Heart right ventricle (tissue), 16 donors: ENCODE measurements at regions not wholly inside any gene's neighbourhood (a gene's known extent, or its start where the extent isn't known, plus 50 kb on each side); places are given as distances from the start of the nearest gene placed in this dataset.

ENCODE experiments used
- ATAC-seq, 8 donors: fragments of 200-7000 bp; cut with Tn5 transposase; one replicate each; pipeline ENCODE4 v1.9.1; 2020; ENCODE audit warnings: mild to moderate bottlenecking in 8 of 8, moderate library complexity in 8 of 8, moderate number of reproducible peaks in 1 of 8
- DNase-seq, 2 donors: peaks; one replicate each; pipeline ENCODE4 v3.0.0-alpha.2; 2020
- H3K27ac ChIP-seq, 10 donors: fragments of 200-600 bp; sonication (generic) in 2 of 10; one replicate each; pipeline versions ENCODE4 v1.5.0 to v1.8.0; 2020 to 2022; ENCODE audit warnings: mild to moderate bottlenecking in 3 of 10
- H3K27me3 ChIP-seq, 7 donors: fragments of 200-600 bp; one replicate each; pipeline ENCODE4 v1.8.0; 2021 to 2022; ENCODE audit warnings: mild to moderate bottlenecking in 2 of 7
- H3K36me3 ChIP-seq, 9 donors: fragments of 200-600 bp; sonication (generic) in 1 of 9; one replicate each; pipeline versions ENCODE4 v1.5.0 to v1.8.0; 2020 to 2022; ENCODE audit warnings: mild to moderate bottlenecking in 2 of 9
- H3K4me1 ChIP-seq, 9 donors: fragments of 200-600 bp; sonication (generic) in 1 of 9; one replicate each; pipeline versions ENCODE4 v1.5.0 to v1.8.0; 2020 to 2022; ENCODE audit warnings: mild to moderate bottlenecking in 4 of 9
- H3K4me3 ChIP-seq, 10 donors: fragments of 200-600 bp; sonication (generic) in 2 of 10; one replicate each; pipeline versions ENCODE4 v1.5.0 to v1.8.0; 2020 to 2022; ENCODE audit warnings: mild to moderate bottlenecking in 7 of 10, moderate library complexity in 2 of 10
- H3K9me3 ChIP-seq, 11 donors: fragments of 200-600 bp in 10 of 11; sonication (generic) in 2 of 11; one replicate each; pipeline versions ENCODE4 v1.5.0 to v1.8.0; 2013 to 2022; ENCODE audit warnings: mild to moderate bottlenecking in 2 of 11, control low read depth in 1 of 11, moderate library complexity in 1 of 11
- CTCF ChIP-seq, 9 donors: fragments of 200-600 bp; sonication (generic) in 2 of 9; IDR thresholded peaks; one replicate each; pipeline versions ENCODE4 v1.5.0 to v1.8.0; 2021 to 2022; ENCODE audit warnings: antibody characterized with exemption in 9 of 9, mild to moderate bottlenecking in 5 of 9, moderate library complexity in 1 of 9
- WGBS, 2 donors: extraction: QIAGEN DNeasy Blood & Tissue Kit; methylation state at CpG; one replicate each; pipeline ENCODE4 v1.1.7; 2013; ENCODE audit warnings: inconsistent platforms in 1 of 2; 5-methylcytosine and 5-hydroxymethylcytosine counted together
- intact Hi-C, 10 donors: fragments of 100-400 bp; cut with DNase I; formaldehyde crosslinking; loops; one replicate each; pipeline versions ENCODE4 v1.11.1 to v1.14.2; 2022
- donor health status: Arrhythmogenic right ventricular cardiomyopathy.
- donor health status: ischemic (EF 13 %, LVEDD 7.1; RV severe dilation, severe dysfunction).
- donor health status: healthy with polysubstance abuse.
- donor health status: DM: no; HTN: yes; CAD: no.
- donor health status: DM: no; HTN: no; CAD: no.
- donor health status: ischemic (EF 25% LVEDD 6.9; RV normal size, moderate dysfunction).
- donor health status: ischemic (EF 25% LVEDD 5.7; RV mildly dilated, moderate dysfunction).
- donor health status: healthy.
- donor health status: DM: yes; HTN: yes; CAD: no.
- donor health status: Ischemic cardiomyopathy.
- donor health status: ischemic (EF 35%, LVEDD 5.7; RV mildly dilated, moderate dysfunction).
- donor health status: nonischemic (EF 11% LVEDD 7.7; RV severe dilation, severe dysfunction).
- donor health status: DM: yes; HTN: yes; CAD: no.
- donor health status: PGD.
- donor health status: ischemic (EF 29% LVEDD 5.4; RV normal size, mild dysfunction).
- donor health status: nonischemic (EF 23%, LVEDD 6.1; RV moderate dilation, normal function).

GRCh38 chr21:25457946-25458345, 149.3 kb downstream of the MRPL39 start:
- DNase-seq (no peak), ATAC-seq (no peak)
- 93 to 94% methylated on average over 5 of the region's 5 CpGs for WGBS, 2 donors
- Histone ChIP-seq H3K4me1 (peaks cover 0 to 15% (median 0%) of the 10 kb centered on the region in 9 donors), H3K27ac (peak overlapping the region in 1 of 10 donors; percentile 72), H3K4me3 (no peak overlapping the region), H3K36me3 (no peaks in the 10 kb centered on the region), H3K9me3 (no peaks in the 10 kb centered on the region), H3K27me3 (no peaks in the 10 kb centered on the region)
- TF ChIP-seq CTCF (IDR thresholded peaks at IDR 0.05), result no peak
- intact Hi-C loops, result loop anchor here in 1 of 10 donors (10.0 kb wide), 1 partner anchor 107 kb away; no protein-coding TSS in a partner anchor

DNA sequence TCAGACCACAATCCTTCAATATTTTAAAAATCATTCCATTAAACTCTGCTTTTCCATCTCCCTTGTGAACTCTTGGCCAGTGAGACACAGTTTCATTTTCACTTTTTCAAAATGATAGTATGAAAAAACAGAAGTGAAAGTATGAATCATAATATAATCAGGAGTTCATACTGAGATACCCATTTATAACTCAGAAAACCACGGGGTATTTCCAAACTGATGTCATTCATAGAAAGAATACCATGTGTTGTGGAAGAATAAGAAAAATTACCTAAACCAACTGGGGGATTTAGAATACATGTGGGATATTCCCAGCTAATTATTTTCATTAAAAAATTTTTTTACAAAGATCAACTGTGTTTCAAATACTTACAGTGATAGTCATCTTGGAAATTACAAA, 149.9 kb downstream of the MRPL39 start:
- ATAC-seq (peak in 3 of 8 donors; percentile 34 to 52 (median 40)), DNase-seq (no peak)
- intact Hi-C loops, result loop anchor here in 1 of 10 donors (10.0 kb wide), 1 partner anchor 107 kb away; no protein-coding TSS in a partner anchor
- Histone ChIP-seq H3K4me3 (peak overlapping the region in 1 of 10 donors; percentile 22), H3K27ac (peak overlapping the region in 2 of 10 donors; percentile 13 to 72), H3K4me1 (peaks cover 0 to 15% (median 0%) of the 10 kb centered on the region in 9 donors), H3K27me3 (no peaks in the 10 kb centered on the region), H3K9me3 (no peaks in the 10 kb centered on the region), H3K36me3 (no peaks in the 10 kb centered on the region)
- 16 to 48% methylated on average over 1 of the region's 1 CpG for WGBS, 2 donors
- TF ChIP-seq CTCF (IDR thresholded peaks at IDR 0.05), result no peak

- Histone ChIP-seq H3K36me3 (no peaks in the 10 kb centered on the region), H3K9me3 (no peaks in the 10 kb centered on the region), H3K4me3 (peak overlapping the region in 1 of 10 donors; percentile 22), H3K27me3 (no peaks in the 10 kb centered on the region), H3K4me1 (peaks cover 0 to 15% (median 0%) of the 10 kb centered on the region in 9 donors), H3K27ac (peak overlapping the region in 1 of 10 donors; percentile 72)
- no peak for DNase-seq
- TF ChIP-seq CTCF (IDR thresholded peaks at IDR 0.05), result no peak
- 79 to 84% methylated on average over 3 of the region's 3 CpGs for WGBS, 2 donors
- no peak for ATAC-seq
- intact Hi-C loops, result loop anchor here in 1 of 10 donors (10.0 kb wide), 1 partner anchor 108 kb away; no protein-coding TSS in a partner anchor
Measured at GRCh38 chr21:25456672-25457071, 150.6 kb downstream of the MRPL39 start.

DNA sequence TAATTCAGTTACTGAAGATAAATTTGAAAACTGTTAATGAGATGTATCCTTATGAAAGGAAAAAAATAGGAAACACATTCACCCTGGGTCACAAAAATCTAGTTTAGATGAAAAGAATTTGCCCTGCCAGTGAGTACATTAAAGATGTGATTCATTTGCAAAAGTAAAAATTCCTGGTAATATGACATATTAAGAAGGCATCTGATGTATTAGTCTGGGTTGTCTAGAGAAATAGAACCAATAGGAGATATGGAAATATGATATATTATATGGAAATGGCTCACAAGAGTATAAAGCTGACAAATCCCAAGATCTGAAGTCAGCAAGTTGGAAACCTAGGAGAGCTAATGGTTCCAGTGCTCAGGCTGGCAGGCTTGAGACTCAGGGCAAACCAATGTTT, 153.8 kb downstream of the MRPL39 start:
- ATAC-seq (no peak), DNase-seq (no peak)
- no peaks in the 10 kb centered on the region for H3K27me3 ChIP-seq
- H3K36me3 ChIP-seq, result no peaks in the 10 kb centered on the region
- H3K27ac ChIP-seq, result no peak overlapping the region
- H3K4me1 ChIP-seq, result peaks cover 0 to 15% (median 0%) of the 10 kb centered on the region in 9 donors
- intact Hi-C loops, result loop anchor here in 1 of 10 donors (10.0 kb wide), 1 partner anchor 111 kb away; no protein-coding TSS in a partner anchor
- no peak overlapping the region for H3K4me3 ChIP-seq
- H3K9me3 ChIP-seq, result no peaks in the 10 kb centered on the region
- no peak for TF ChIP-seq CTCF (IDR thresholded peaks at IDR 0.05)
